ENCODE measurements at regions not wholly inside any gene's neighbourhood (a gene's known extent, or its start where the extent isn't known, plus 50 kb on each side); places are given as distances from the start of the nearest gene placed in this dataset.
A peak's percentile ranks its signal among the peaks of the same experiment; 100 is the strongest.

- no peak overlapping the region for H3K23ac ChIP-seq (ENCODE audit: low read depth, low read length, poor library complexity)
- H3K14ac ChIP-seq (ENCODE audit: low read length), result no peak overlapping the region
- no peak overlapping the region for H2AK5ac ChIP-seq (ENCODE audit: low read depth, low read length)
- no peak overlapping the region for H2BK5ac ChIP-seq (ENCODE audit: low read length)
- no peak overlapping the region for H2BK15ac ChIP-seq (ENCODE audit: low read length)
- H2AFZ ChIP-seq (ENCODE audit: low read length), result no peak overlapping the region
- H3K4me1 ChIP-seq (ENCODE audit: control insufficient read depth in 2 of 2, insufficient read depth in 1 of 2, low read depth in 1 of 2, low read length in 2 of 2), result no peaks in the 10 kb centered on the region
- H3K4ac ChIP-seq (ENCODE audit: low read length), result no peak overlapping the region
- H3K9me3 ChIP-seq (replicated peaks in 1 of 2; ENCODE audit: control insufficient read depth in 2 of 2, insufficient read depth in 1 of 2, low read depth in 1 of 2, low read length in 2 of 2), result no peaks in the 10 kb centered on the region
- H4K91ac ChIP-seq (ENCODE audit: low read depth, low read length, poor library complexity), result no peak overlapping the region
- no peak overlapping the region for H4K8ac ChIP-seq (ENCODE audit: low read depth, low read length)
- no peak for DNase-seq (ENCODE audit: low spot score)
- no peaks in the 10 kb centered on the region for H3K27me3 ChIP-seq (ENCODE audit: control insufficient read depth in 3 of 3, insufficient read depth in 3 of 3, low read depth in 1 of 3, low read length in 3 of 3)
- no peak overlapping the region for H3K4me2 ChIP-seq (ENCODE audit: insufficient read depth, low read length, poor library complexity, severe bottlenecking)
- no peak overlapping the region for H3K9ac ChIP-seq (ENCODE audit: low read depth, low read length, poor library complexity)
- H3K79me1 ChIP-seq (ENCODE audit: low read depth, low read length), result no peaks in the 10 kb centered on the region
- no peak overlapping the region for H2BK12ac ChIP-seq (ENCODE audit: low read length)
- H3K36me3 ChIP-seq (replicated peaks in 1 of 2; ENCODE audit: control insufficient read depth in 2 of 2, insufficient read depth in 2 of 2, low read length in 2 of 2), result no peaks in the 10 kb centered on the region
- no peak overlapping the region for H2BK120ac ChIP-seq (ENCODE audit: low read depth, low read length)
- H3K18ac ChIP-seq (ENCODE audit: low read length), result no peak overlapping the region
- no peak overlapping the region for H3K4me3 ChIP-seq (ENCODE audit: low read length in 2 of 2)
- no peak overlapping the region for H3K27ac ChIP-seq (replicated peaks; ENCODE audit: low read length)
Observed at GRCh38 chr7:21086688-21087087, 300.0 kb upstream of the SP8 start.

DNA sequence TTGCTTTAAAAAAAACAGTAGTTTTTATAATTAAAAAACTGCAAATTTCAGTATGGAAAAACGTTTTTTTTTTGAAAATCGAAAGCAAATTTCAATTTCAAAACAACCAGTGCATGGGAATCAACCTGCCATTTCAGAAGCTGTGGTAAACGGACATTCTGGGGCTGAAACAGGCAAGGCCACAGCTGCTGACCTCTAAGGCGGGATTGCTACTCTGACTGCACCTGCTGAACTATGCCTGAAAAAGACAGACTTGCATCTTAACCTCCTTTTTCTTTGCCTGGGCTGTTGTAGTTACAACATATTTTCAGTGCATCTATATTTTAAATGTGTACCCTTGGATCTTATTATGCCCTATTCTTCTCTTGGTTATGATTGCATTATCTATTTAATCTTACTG is 303.0 kb upstream of the SP8 start:
- Histone ChIP-seq H3K27me3 (ENCODE audit: control insufficient read depth in 3 of 3, insufficient read depth in 3 of 3, low read depth in 1 of 3, low read length in 3 of 3) (no peaks in the 10 kb centered on the region), H2AK5ac (ENCODE audit: low read depth, low read length) (no peak overlapping the region), H3K4me2 (ENCODE audit: insufficient read depth, low read length, poor library complexity, severe bottlenecking) (no peak overlapping the region), H3K36me3 (replicated peaks in 1 of 2; ENCODE audit: control insufficient read depth in 2 of 2, insufficient read depth in 2 of 2, low read length in 2 of 2) (no peaks in the 10 kb centered on the region), H2BK12ac (ENCODE audit: low read length) (no peak overlapping the region), H3K14ac (ENCODE audit: low read length) (no peak overlapping the region), H2BK120ac (ENCODE audit: low read depth, low read length) (no peak overlapping the region), H3K4ac (ENCODE audit: low read length) (no peak overlapping the region), H3K4me3 (ENCODE audit: low read length in 2 of 2) (no peak overlapping the region), H3K18ac (ENCODE audit: low read length) (no peak overlapping the region), H3K27ac (replicated peaks; ENCODE audit: low read length) (no peak overlapping the region), H2AFZ (ENCODE audit: low read length) (no peak overlapping the region), H2BK15ac (ENCODE audit: low read length) (no peak overlapping the region), H4K91ac (ENCODE audit: low read depth, low read length, poor library complexity) (no peak overlapping the region), H3K9me3 (replicated peaks in 1 of 2; ENCODE audit: control insufficient read depth in 2 of 2, insufficient read depth in 1 of 2, low read depth in 1 of 2, low read length in 2 of 2) (peaks cover 0 to 2% of the 10 kb centered on the region in 2 donors), H2BK5ac (ENCODE audit: low read length) (no peak overlapping the region), H3K4me1 (ENCODE audit: control insufficient read depth in 2 of 2, insufficient read depth in 1 of 2, low read depth in 1 of 2, low read length in 2 of 2) (peaks cover 0 to 2% of the 10 kb centered on the region in 2 donors), H3K23ac (ENCODE audit: low read depth, low read length, poor library complexity) (no peak overlapping the region), H4K8ac (ENCODE audit: low read depth, low read length) (no peak overlapping the region), H3K9ac (ENCODE audit: low read depth, low read length, poor library complexity) (no peak overlapping the region), H3K79me1 (ENCODE audit: low read depth, low read length) (no peaks in the 10 kb centered on the region)
- no CpG with 5 or more reads among the region's 4 CpGs for WGBS, 2 donors (ENCODE audit: extremely low coverage in 2 of 2, insufficient read length in 2 of 2, insufficient replicate concordance in 1 of 2)
- no peak for DNase-seq (ENCODE audit: low spot score)

DNA sequence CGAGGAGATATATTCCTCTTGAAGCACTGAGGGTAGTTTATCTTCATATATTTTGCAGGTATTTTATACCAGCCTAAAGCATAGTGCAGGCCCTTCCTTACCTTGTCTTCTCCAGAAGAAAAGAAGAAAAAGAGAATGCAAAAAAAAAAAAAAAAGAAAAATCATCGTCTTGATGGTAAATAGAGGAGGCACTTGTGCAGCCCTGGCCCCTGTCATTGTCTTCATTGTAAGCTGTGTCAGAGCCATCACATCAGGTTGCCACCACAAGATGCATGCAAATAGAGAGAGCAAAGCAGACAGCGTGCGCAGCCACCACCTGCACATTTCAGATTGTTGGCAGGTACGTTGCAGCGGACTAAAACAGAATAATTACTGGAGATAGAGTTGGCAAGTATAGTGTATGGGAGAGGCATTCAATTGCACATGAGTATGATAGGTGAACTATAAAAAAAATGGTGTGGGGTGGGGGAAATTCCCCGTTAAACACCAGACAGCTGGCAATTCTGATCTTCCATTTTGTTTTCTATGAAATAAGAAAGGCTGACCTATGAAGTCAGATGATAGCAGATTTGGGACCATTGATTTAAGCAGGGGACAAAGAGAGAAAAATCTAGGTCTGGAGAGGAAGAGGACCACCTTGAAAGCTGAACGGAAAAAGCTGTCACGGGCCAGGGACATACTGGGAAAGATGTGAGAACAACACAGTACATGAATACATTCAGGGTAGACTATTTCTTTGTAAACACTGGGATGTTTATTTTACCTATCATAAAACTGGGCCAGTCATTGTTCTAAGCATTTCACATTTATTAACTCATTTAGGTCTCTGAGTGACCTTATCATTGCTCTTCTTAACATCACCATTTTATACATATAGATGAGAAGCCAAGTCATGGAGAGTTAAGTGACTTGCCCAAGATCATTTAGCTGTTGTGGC is 306.3 kb upstream of the SP8 start:
- no peak overlapping the region for H2AFZ ChIP-seq (ENCODE audit: low read length)
- no peak overlapping the region for H3K23ac ChIP-seq (ENCODE audit: low read depth, low read length, poor library complexity)
- no peak overlapping the region for H3K4ac ChIP-seq (ENCODE audit: low read length)
- H2BK120ac ChIP-seq (ENCODE audit: low read depth, low read length), result no peak overlapping the region
- H2BK12ac ChIP-seq (ENCODE audit: low read length), result no peak overlapping the region
- peaks cover 0 to 2% of the 10 kb centered on the region in 2 donors for H3K9me3 ChIP-seq (replicated peaks in 1 of 2; ENCODE audit: control insufficient read depth in 2 of 2, insufficient read depth in 1 of 2, low read depth in 1 of 2, low read length in 2 of 2)
- peak overlapping the region in 1 of 2 donors; percentile 64 for H3K4me3 ChIP-seq (ENCODE audit: low read length in 2 of 2)
- H3K27me3 ChIP-seq (ENCODE audit: control insufficient read depth in 3 of 3, insufficient read depth in 3 of 3, low read depth in 1 of 3, low read length in 3 of 3), result no peaks in the 10 kb centered on the region
- H3K36me3 ChIP-seq (replicated peaks in 1 of 2; ENCODE audit: control insufficient read depth in 2 of 2, insufficient read depth in 2 of 2, low read length in 2 of 2), result no peaks in the 10 kb centered on the region
- no peak overlapping the region for H4K91ac ChIP-seq (ENCODE audit: low read depth, low read length, poor library complexity)
- H3K9ac ChIP-seq (ENCODE audit: low read depth, low read length, poor library complexity), result no peak overlapping the region
- no peak overlapping the region for H2BK5ac ChIP-seq (ENCODE audit: low read length)
- H3K18ac ChIP-seq (ENCODE audit: low read length), result no peak overlapping the region
- H3K14ac ChIP-seq (ENCODE audit: low read length), result no peak overlapping the region
- no peak overlapping the region for H3K4me2 ChIP-seq (ENCODE audit: insufficient read depth, low read length, poor library complexity, severe bottlenecking)
- no peaks in the 10 kb centered on the region for H3K79me1 ChIP-seq (ENCODE audit: low read depth, low read length)
- H2BK15ac ChIP-seq (ENCODE audit: low read length), result no peak overlapping the region
- no peak overlapping the region for H3K27ac ChIP-seq (replicated peaks; ENCODE audit: low read length)
- H2AK5ac ChIP-seq (ENCODE audit: low read depth, low read length), result no peak overlapping the region
- H3K4me1 ChIP-seq (ENCODE audit: control insufficient read depth in 2 of 2, insufficient read depth in 1 of 2, low read depth in 1 of 2, low read length in 2 of 2), result peaks cover 0 to 3% of the 10 kb centered on the region in 2 donors
- no peak for DNase-seq (ENCODE audit: low spot score)
- no peak overlapping the region for H4K8ac ChIP-seq (ENCODE audit: low read depth, low read length)
- WGBS, 2 donors (ENCODE audit: extremely low coverage in 2 of 2, insufficient read length in 2 of 2, insufficient replicate concordance in 1 of 2), result no CpG with 5 or more reads among the region's 9 CpGs

- Histone ChIP-seq H2BK12ac (ENCODE audit: low read length) (no peak overlapping the region), H3K36me3 (replicated peaks in 1 of 2; ENCODE audit: control insufficient read depth in 2 of 2, insufficient read depth in 2 of 2, low read length in 2 of 2) (no peaks in the 10 kb centered on the region), H3K4me3 (ENCODE audit: low read length in 2 of 2) (no peak overlapping the region), H2BK5ac (ENCODE audit: low read length) (no peak overlapping the region), H2AFZ (ENCODE audit: low read length) (no peak overlapping the region), H3K9me3 (replicated peaks in 1 of 2; ENCODE audit: control insufficient read depth in 2 of 2, insufficient read depth in 1 of 2, low read depth in 1 of 2, low read length in 2 of 2) (peaks cover 0 to 2% of the 10 kb centered on the region in 2 donors), H3K79me1 (ENCODE audit: low read depth, low read length) (no peaks in the 10 kb centered on the region), H3K9ac (ENCODE audit: low read depth, low read length, poor library complexity) (no peak overlapping the region), H3K18ac (ENCODE audit: low read length) (no peak overlapping the region), H3K4ac (ENCODE audit: low read length) (no peak overlapping the region), H2AK5ac (ENCODE audit: low read depth, low read length) (no peak overlapping the region), H3K27me3 (ENCODE audit: control insufficient read depth in 3 of 3, insufficient read depth in 3 of 3, low read depth in 1 of 3, low read length in 3 of 3) (no peaks in the 10 kb centered on the region), H3K4me1 (ENCODE audit: control insufficient read depth in 2 of 2, insufficient read depth in 1 of 2, low read depth in 1 of 2, low read length in 2 of 2) (peaks cover 0 to 3% of the 10 kb centered on the region in 2 donors), H3K14ac (ENCODE audit: low read length) (no peak overlapping the region), H3K27ac (replicated peaks; ENCODE audit: low read length) (no peak overlapping the region), H4K8ac (ENCODE audit: low read depth, low read length) (no peak overlapping the region), H2BK120ac (ENCODE audit: low read depth, low read length) (no peak overlapping the region), H4K91ac (ENCODE audit: low read depth, low read length, poor library complexity) (no peak overlapping the region), H3K4me2 (ENCODE audit: insufficient read depth, low read length, poor library complexity, severe bottlenecking) (no peak overlapping the region), H2BK15ac (ENCODE audit: low read length) (no peak overlapping the region), H3K23ac (ENCODE audit: low read depth, low read length, poor library complexity) (no peak overlapping the region)
- DNase-seq (ENCODE audit: low spot score), result no peak
Observed at GRCh38 chr7:21094589-21094988, 307.9 kb upstream of the SP8 start.
